Activated naive CD4-positive, alpha-beta T cell treated with anti-CD3 and anti-CD28 coated beads, Interleukin-2, amount 50 U/mL, for 24 hours (primary cell): ENCODE measurements at regions not wholly inside any gene's neighbourhood (a gene's known extent, or its start where the extent isn't known, plus 50 kb on each side); places are given as distances from the start of the nearest gene placed in this dataset.
"Not testable (repeated sequence)": the region's sequence is repeated elsewhere in the genome, so short reads cannot be mapped to it uniquely, and the experiment has no call there.

Experiments
- H3K27ac Mint-ChIP-seq: one replicate; pipeline ENCODE4 v1.8.0; 2021; ENCODE audit warnings: mild to moderate bottlenecking, mixed read lengths
- H3K27me3 Mint-ChIP-seq: one replicate; pipeline ENCODE4 v1.8.0; 2021; ENCODE audit warnings: mixed read lengths
- H3K36me3 Mint-ChIP-seq: one replicate; pipeline ENCODE4 v1.8.0; 2021; ENCODE audit warnings: mixed read lengths
- H3K4me1 Mint-ChIP-seq: one replicate; pipeline ENCODE4 v1.8.0; 2021; ENCODE audit warnings: mixed read lengths
- H3K4me3 Mint-ChIP-seq: one replicate; pipeline ENCODE4 v1.8.0; 2021; ENCODE audit warnings: mild to moderate bottlenecking, mixed read lengths
- H3K9me3 Mint-ChIP-seq: one replicate; pipeline ENCODE4 v1.8.0; 2021; ENCODE audit warnings: mixed read lengths

- Mint-ChIP-seq H3K27me3 (peaks cover 3% of the 10 kb centered on the region), H3K36me3 (no peaks in the 10 kb centered on the region), H3K4me3 (no peak overlapping the region), H3K4me1 (no peaks in the 10 kb centered on the region), H3K27ac (no peak overlapping the region), H3K9me3 (peaks cover 11% of the 10 kb centered on the region)
Measured at GRCh38 chr13:59261928-59262488, 901.7 kb downstream of the DIAPH3 start.

- peaks cover 11% of the 10 kb centered on the region for H3K9me3 Mint-ChIP-seq
- no peak overlapping the region for H3K27ac Mint-ChIP-seq
- no peaks in the 10 kb centered on the region for H3K4me1 Mint-ChIP-seq
- H3K36me3 Mint-ChIP-seq, result no peaks in the 10 kb centered on the region
- peaks cover 3% of the 10 kb centered on the region for H3K27me3 Mint-ChIP-seq
- no peak overlapping the region for H3K4me3 Mint-ChIP-seq
Measured at GRCh38 chr13:59263531-59263930, 900.2 kb downstream of the DIAPH3 start.

GRCh38 chr13:59266478-59267063 lies 897.2 kb downstream of the DIAPH3 start:
- no peak overlapping the region for H3K4me3 Mint-ChIP-seq
- H3K4me1 Mint-ChIP-seq, result no peaks in the 10 kb centered on the region
- no peaks in the 10 kb centered on the region for H3K36me3 Mint-ChIP-seq
- H3K27me3 Mint-ChIP-seq, result peaks cover 8% of the 10 kb centered on the region
- H3K27ac Mint-ChIP-seq, result no peak overlapping the region
- H3K9me3 Mint-ChIP-seq, result peaks cover 11% of the 10 kb centered on the region

GRCh38 chr13:59269476-59269875 lies 894.3 kb downstream of the DIAPH3 start:
- peaks cover 8% of the 10 kb centered on the region for H3K27me3 Mint-ChIP-seq
- H3K27ac Mint-ChIP-seq, result no peak overlapping the region
- no peaks in the 10 kb centered on the region for H3K36me3 Mint-ChIP-seq
- no peak overlapping the region for H3K4me3 Mint-ChIP-seq
- no peaks in the 10 kb centered on the region for H3K4me1 Mint-ChIP-seq
- H3K9me3 Mint-ChIP-seq, result peaks cover 10% of the 10 kb centered on the region

GRCh38 chr13:59270327-59270726 lies 893.4 kb downstream of the DIAPH3 start:
- Mint-ChIP-seq H3K4me1 (no peaks in the 10 kb centered on the region), H3K9me3 (peaks cover 1% of the 10 kb centered on the region), H3K36me3 (no peaks in the 10 kb centered on the region), H3K4me3 (no peak overlapping the region), H3K27ac (no peak overlapping the region), H3K27me3 (peaks cover 7% of the 10 kb centered on the region)

- no peaks in the 10 kb centered on the region for H3K36me3 Mint-ChIP-seq
- no peaks in the 10 kb centered on the region for H3K9me3 Mint-ChIP-seq
- H3K27ac Mint-ChIP-seq, result no peak overlapping the region
- H3K4me1 Mint-ChIP-seq, result no peaks in the 10 kb centered on the region
- H3K4me3 Mint-ChIP-seq, result no peak overlapping the region
- H3K27me3 Mint-ChIP-seq, result peaks cover 7% of the 10 kb centered on the region
Measured at GRCh38 chr13:59274958-59275727, 888.6 kb downstream of the DIAPH3 start.

- Mint-ChIP-seq H3K9me3 (no peaks in the 10 kb centered on the region), H3K4me1 (no peaks in the 10 kb centered on the region), H3K36me3 (no peaks in the 10 kb centered on the region), H3K27ac (no peak overlapping the region), H3K27me3 (peaks cover 3% of the 10 kb centered on the region), H3K4me3 (no peak overlapping the region)
Measured at GRCh38 chr13:59276436-59276835, 887.3 kb downstream of the DIAPH3 start.

- H3K4me1 Mint-ChIP-seq, result no peaks in the 10 kb centered on the region
- H3K4me3 Mint-ChIP-seq, result no peak overlapping the region
- no peak overlapping the region for H3K27ac Mint-ChIP-seq
- peaks cover 5% of the 10 kb centered on the region for H3K27me3 Mint-ChIP-seq
- no peaks in the 10 kb centered on the region for H3K9me3 Mint-ChIP-seq
- no peaks in the 10 kb centered on the region for H3K36me3 Mint-ChIP-seq
Measured at GRCh38 chr13:59277106-59277505, 886.6 kb downstream of the DIAPH3 start.

- no peak overlapping the region for H3K27ac Mint-ChIP-seq
- no peaks in the 10 kb centered on the region for H3K4me1 Mint-ChIP-seq
- no peaks in the 10 kb centered on the region for H3K9me3 Mint-ChIP-seq
- H3K4me3 Mint-ChIP-seq, result no peak overlapping the region
- H3K36me3 Mint-ChIP-seq, result no peaks in the 10 kb centered on the region
- peaks cover 5% of the 10 kb centered on the region for H3K27me3 Mint-ChIP-seq
Measured at GRCh38 chr13:59279028-59279427, 884.7 kb downstream of the DIAPH3 start.

GRCh38 chr13:59279576-59279975 lies 884.2 kb downstream of the DIAPH3 start:
- H3K27me3 Mint-ChIP-seq, result peaks cover 5% of the 10 kb centered on the region
- H3K27ac Mint-ChIP-seq, result no peak overlapping the region
- H3K36me3 Mint-ChIP-seq, result no peaks in the 10 kb centered on the region
- no peaks in the 10 kb centered on the region for H3K4me1 Mint-ChIP-seq
- no peak overlapping the region for H3K4me3 Mint-ChIP-seq
- H3K9me3 Mint-ChIP-seq, result no peaks in the 10 kb centered on the region

- H3K4me1 Mint-ChIP-seq, result no peaks in the 10 kb centered on the region
- no peaks in the 10 kb centered on the region for H3K36me3 Mint-ChIP-seq
- peaks cover 4% of the 10 kb centered on the region for H3K27me3 Mint-ChIP-seq
- no peak overlapping the region for H3K27ac Mint-ChIP-seq
- H3K4me3 Mint-ChIP-seq, result no peak overlapping the region
- H3K9me3 Mint-ChIP-seq, result no peaks in the 10 kb centered on the region
Measured at GRCh38 chr13:59280297-59280696, 883.4 kb downstream of the DIAPH3 start.

GRCh38 chr13:59281453-59281852 lies 882.3 kb downstream of the DIAPH3 start:
- peaks cover 4% of the 10 kb centered on the region for H3K27me3 Mint-ChIP-seq
- no peak overlapping the region for H3K27ac Mint-ChIP-seq
- H3K4me3 Mint-ChIP-seq, result no peak overlapping the region
- H3K4me1 Mint-ChIP-seq, result no peaks in the 10 kb centered on the region
- no peaks in the 10 kb centered on the region for H3K9me3 Mint-ChIP-seq
- no peaks in the 10 kb centered on the region for H3K36me3 Mint-ChIP-seq

GRCh38 chr13:59292240-59292639 lies 871.5 kb downstream of the DIAPH3 start:
- H3K4me1 Mint-ChIP-seq, H3K27me3 Mint-ChIP-seq, H3K4me3 Mint-ChIP-seq, H3K36me3 Mint-ChIP-seq, H3K27ac Mint-ChIP-seq, H3K9me3 Mint-ChIP-seq: not testable (repeated sequence)

- no peak overlapping the region for H3K4me3 Mint-ChIP-seq
- H3K36me3 Mint-ChIP-seq, result no peaks in the 10 kb centered on the region
- no peaks in the 10 kb centered on the region for H3K27me3 Mint-ChIP-seq
- no peaks in the 10 kb centered on the region for H3K4me1 Mint-ChIP-seq
- H3K27ac Mint-ChIP-seq, result no peak overlapping the region
- no peaks in the 10 kb centered on the region for H3K9me3 Mint-ChIP-seq
Measured at GRCh38 chr13:59299584-59299983, 864.1 kb downstream of the DIAPH3 start.

- Mint-ChIP-seq H3K27me3 (no peaks in the 10 kb centered on the region), H3K27ac (no peak overlapping the region), H3K4me3 (no peak overlapping the region), H3K36me3 (no peaks in the 10 kb centered on the region), H3K4me1 (no peaks in the 10 kb centered on the region), H3K9me3 (no peaks in the 10 kb centered on the region)
Measured at GRCh38 chr13:59300355-59301173, 863.2 kb downstream of the DIAPH3 start.

GRCh38 chr13:59301174-59301567 lies 862.6 kb downstream of the DIAPH3 start:
- H3K27me3 Mint-ChIP-seq, result no peaks in the 10 kb centered on the region
- H3K9me3 Mint-ChIP-seq, result no peaks in the 10 kb centered on the region
- no peaks in the 10 kb centered on the region for H3K4me1 Mint-ChIP-seq
- H3K4me3 Mint-ChIP-seq, result no peak overlapping the region
- no peaks in the 10 kb centered on the region for H3K36me3 Mint-ChIP-seq
- no peak overlapping the region for H3K27ac Mint-ChIP-seq
